Progenitor cell of endocrine pancreas (in vitro differentiated cells): ENCODE measurements at regions not wholly inside any gene's neighbourhood (a gene's known extent, or its start where the extent isn't known, plus 50 kb on each side); places are given as distances from the start of the nearest gene placed in this dataset.

Experiments used
- DNase-seq: peaks from one replicate; pipeline ENCODE4 v3.0.0; 2021; ENCODE audit warnings: low spot score; ENCODE audit not compliant: unreplicated experiment
- H3K27ac Mint-ChIP-seq: 2 replicates; pipeline ENCODE4 v1.8.0; 2021; ENCODE audit warnings: mild to moderate bottlenecking, moderate library complexity, mixed read lengths
- H3K27me3 Mint-ChIP-seq: 2 replicates; pipeline ENCODE4 v1.8.0; 2021; ENCODE audit warnings: mixed read lengths
- H3K36me3 Mint-ChIP-seq: 2 replicates; pipeline ENCODE4 v1.8.0; 2022; ENCODE audit warnings: mixed read lengths; ENCODE audit not compliant: insufficient read depth
- H3K4me1 Mint-ChIP-seq: 2 replicates; pipeline ENCODE4 v1.8.0; 2021; ENCODE audit warnings: low read depth, mixed read lengths
- H3K4me3 Mint-ChIP-seq: 2 replicates; pipeline ENCODE4 v1.8.0; 2021; ENCODE audit warnings: low read depth, mild to moderate bottlenecking, moderate library complexity, mixed read lengths
- H3K9me3 Mint-ChIP-seq: 2 replicates; pipeline ENCODE4 v1.8.0; 2021; ENCODE audit warnings: low read depth, mixed read lengths
- CTCF ChIP-seq: fragments of 200-600 bp; sonication (generic); IDR thresholded peaks from one replicate; pipeline ENCODE4 v1.5.0; 2021; ENCODE audit warnings: antibody characterized with exemption, mild to moderate bottlenecking; ENCODE audit not compliant: unreplicated experiment

GRCh38 chr5:81866994-81867393 lies 104.8 kb upstream of the ATG10 start:
- no peaks in the 10 kb centered on the region for H3K4me1 Mint-ChIP-seq
- DNase-seq: no peak
- no peaks in the 10 kb centered on the region for H3K36me3 Mint-ChIP-seq
- peaks cover 3% of the 10 kb centered on the region for H3K27me3 Mint-ChIP-seq
- no peak for TF ChIP-seq CTCF
- no peak overlapping the region for H3K4me3 Mint-ChIP-seq
- no peak overlapping the region for H3K27ac Mint-ChIP-seq
- H3K9me3 Mint-ChIP-seq: no peaks in the 10 kb centered on the region

- Mint-ChIP-seq H3K27ac (no peak overlapping the region), H3K4me1 (peaks cover 1% of the 10 kb centered on the region), H3K4me3 (no peak overlapping the region), H3K36me3 (no peaks in the 10 kb centered on the region), H3K9me3 (no peaks in the 10 kb centered on the region), H3K27me3 (peaks cover 3% of the 10 kb centered on the region)
- DNase-seq: no peak
- TF ChIP-seq CTCF: no peak
Measured at GRCh38 chr5:81860778-81861177, 109.9 kb upstream of the SSBP2 start.

GRCh38 chr5:81859624-81860023 lies 108.7 kb upstream of the SSBP2 start:
- no peak for DNase-seq
- no peak for TF ChIP-seq CTCF
- Mint-ChIP-seq H3K9me3 (no peaks in the 10 kb centered on the region), H3K27me3 (no peaks in the 10 kb centered on the region), H3K27ac (no peak overlapping the region), H3K4me1 (peaks cover 3% of the 10 kb centered on the region), H3K4me3 (no peak overlapping the region), H3K36me3 (no peaks in the 10 kb centered on the region)

GRCh38 chr5:81856948-81857928 lies 106.3 kb upstream of the SSBP2 start:
- Mint-ChIP-seq H3K27me3 (no peaks in the 10 kb centered on the region), H3K9me3 (no peaks in the 10 kb centered on the region), H3K36me3 (no peaks in the 10 kb centered on the region), H3K27ac (no peak overlapping the region), H3K4me3 (no peak overlapping the region), H3K4me1 (peaks cover 16% of the 10 kb centered on the region)
- no peak for DNase-seq
- TF ChIP-seq CTCF: peak; percentile 51

GRCh38 chr5:81855591-81855990 lies 104.7 kb upstream of the SSBP2 start:
- Mint-ChIP-seq H3K4me1 (peaks cover 28% of the 10 kb centered on the region), H3K9me3 (no peaks in the 10 kb centered on the region), H3K27me3 (no peaks in the 10 kb centered on the region), H3K27ac (no peak overlapping the region), H3K36me3 (no peaks in the 10 kb centered on the region), H3K4me3 (no peak overlapping the region)
- no peak for TF ChIP-seq CTCF
- no peak for DNase-seq
